Lung (tissue), 11 donors: ENCODE measurements at regions not wholly inside any gene's neighbourhood (a gene's known extent, or its start where the extent isn't known, plus 50 kb on each side); places are given as distances from the start of the nearest gene placed in this dataset.

Experiments used
- ATAC-seq: fragments of 200-7000 bp; cut with Tn5 transposase; one replicate; pipeline ENCODE4 v1.9.1; 2020; ENCODE audit warnings: moderate number of reproducible peaks; ENCODE audit not compliant: insufficient read depth, low FRiP score
- DNase-seq, 3 donors: peaks; one replicate each; pipeline ENCODE4 v3.0.0-alpha.2; 2013 to 2017
- H3K27ac ChIP-seq, 2 donors: one replicate each; pipeline ENCODE4 v1.5.1; 2013; ENCODE audit warnings: mild to moderate bottlenecking in 2 of 2, moderate library complexity in 2 of 2, control low read depth in 1 of 2, inconsistent platforms in 1 of 2, low read depth in 1 of 2, low read length in 1 of 2
- H3K27me3 ChIP-seq, 3 donors: one replicate each; pipeline ENCODE4 v1.5.1; 2013; ENCODE audit warnings: low read length in 2 of 3; ENCODE audit not compliant: control insufficient read depth in 3 of 3, insufficient read depth in 3 of 3
- H3K36me3 ChIP-seq, 4 donors: one replicate each; pipeline ENCODE4 v1.5.1; 2013; ENCODE audit warnings: low read length in 4 of 4, mild to moderate bottlenecking in 1 of 4, moderate library complexity in 1 of 4; ENCODE audit not compliant: control insufficient read depth in 4 of 4, insufficient read depth in 4 of 4
- H3K4me1 ChIP-seq, 5 donors: one replicate each; pipeline ENCODE4 v1.5.1; 2013; ENCODE audit warnings: low read length in 5 of 5, mild to moderate bottlenecking in 2 of 5, moderate library complexity in 1 of 5; ENCODE audit not compliant: control insufficient read depth in 5 of 5, insufficient read depth in 5 of 5
- H3K4me3 ChIP-seq: one replicate; pipeline ENCODE4 v1.5.1; 2013; ENCODE audit warnings: mild to moderate bottlenecking, control low read depth, moderate library complexity
- H3K9ac ChIP-seq, 2 donors: one replicate each; pipeline ENCODE4 v1.5.1; 2013; ENCODE audit warnings: low read length in 2 of 2, control low read depth in 1 of 2; ENCODE audit not compliant: insufficient read depth in 1 of 2
- H3K9me3 ChIP-seq, 4 donors: one replicate each; pipeline ENCODE4 v1.5.1; 2013; ENCODE audit warnings: low read length in 3 of 4, mild to moderate bottlenecking in 1 of 4, moderate library complexity in 1 of 4; ENCODE audit not compliant: control insufficient read depth in 4 of 4, insufficient read depth in 3 of 4
- CTCF ChIP-seq: IDR thresholded peaks from 2 replicates; pipeline ENCODE4 v1.5.1; 2012; ENCODE audit warnings: mild to moderate bottlenecking; ENCODE audit errors: control extremely low read depth, extremely low read depth
- WGBS, 2 donors: extraction: QIAGEN DNeasy Blood & Tissue Kit; methylation state at CpG; one replicate each; pipeline ENCODE4 v1.1.7; 2013; 5-methylcytosine and 5-hydroxymethylcytosine counted together
- donor health status: control.
- donor health status: control.
- donor health status: Bipolar disorder and iron deficiency.
- donor health status: healthy.
- donor health status: DM: yes; HTN: yes; CAD: no.

DNA sequence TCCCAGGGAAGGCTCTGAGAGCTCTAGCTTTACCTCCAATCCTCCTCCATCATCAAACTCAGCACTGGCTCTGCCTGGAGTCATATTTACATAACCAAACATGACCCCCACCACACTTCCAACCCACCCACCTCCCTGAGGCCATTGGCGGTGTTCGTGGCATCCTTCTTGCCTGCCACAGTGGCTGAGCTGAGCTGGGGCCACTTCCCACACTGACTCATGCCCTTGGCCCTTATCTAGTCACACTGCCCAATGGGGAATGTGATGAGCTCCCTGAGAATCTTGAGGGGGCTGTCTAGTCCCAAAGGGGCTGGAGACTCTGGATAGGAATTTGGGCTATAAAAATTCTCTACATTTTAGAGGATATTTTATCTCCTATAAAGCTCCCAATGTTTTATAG lies 230.9 kb upstream of the IRF2BP2 start:
- no peaks in the 10 kb centered on the region for H3K36me3 ChIP-seq
- ATAC-seq (no peak), DNase-seq (no peak)
- peaks cover 0 to 10% (median 4%) of the 10 kb centered on the region in 5 donors for H3K4me1 ChIP-seq
- no peak overlapping the region for H3K9ac ChIP-seq
- TF ChIP-seq CTCF, result no peak
- WGBS, 2 donors, result 81 to 84% methylated on average over 2 of the region's 2 CpGs
- no peaks in the 10 kb centered on the region for H3K27me3 ChIP-seq
- H3K9me3 ChIP-seq, result no peaks in the 10 kb centered on the region
- H3K4me3 ChIP-seq, result no peak overlapping the region
- no peak overlapping the region for H3K27ac ChIP-seq

- DNase-seq, result no peak
- Histone ChIP-seq H3K4me1 (peaks cover 0 to 10% (median 4%) of the 10 kb centered on the region in 5 donors), H3K27me3 (no peaks in the 10 kb centered on the region), H3K36me3 (no peaks in the 10 kb centered on the region), H3K27ac (no peak overlapping the region), H3K9me3 (no peaks in the 10 kb centered on the region), H3K4me3 (no peak overlapping the region), H3K9ac (no peak overlapping the region)
- no peak for TF ChIP-seq CTCF
- 95 to 98% methylated on average over 2 of the region's 2 CpGs for WGBS, 2 donors
- ATAC-seq, result no peak
Measured at GRCh38 chr1:234840253-234840652, 230.3 kb upstream of the IRF2BP2 start.

DNA sequence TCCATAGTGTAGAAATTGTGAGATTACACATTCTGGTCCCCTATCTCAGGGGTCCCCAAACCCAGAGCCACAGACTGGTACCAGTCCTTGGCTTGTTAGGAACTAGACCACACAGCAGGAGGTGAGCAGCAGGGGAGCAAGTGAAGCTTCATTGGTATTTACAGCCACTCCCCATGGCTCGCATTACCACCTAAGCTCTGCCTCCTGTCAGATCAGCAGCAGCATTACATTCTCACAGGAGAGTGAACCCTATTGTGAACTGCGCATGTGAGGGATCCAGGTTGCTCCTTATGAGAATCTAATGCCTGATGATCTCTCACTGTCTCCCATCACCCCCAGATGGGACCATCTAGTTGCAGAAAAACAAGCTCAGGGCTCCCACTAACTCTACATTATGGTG lies 229.7 kb upstream of the IRF2BP2 start:
- no peaks in the 10 kb centered on the region for H3K36me3 ChIP-seq
- H3K9me3 ChIP-seq, result no peaks in the 10 kb centered on the region
- H3K4me3 ChIP-seq, result no peak overlapping the region
- TF ChIP-seq CTCF, result no peak
- 91 to 92% methylated on average over 2 of the region's 2 CpGs for WGBS, 2 donors
- H3K9ac ChIP-seq, result no peak overlapping the region
- DNase-seq, result no peak
- no peak overlapping the region for H3K27ac ChIP-seq
- no peaks in the 10 kb centered on the region for H3K27me3 ChIP-seq
- ATAC-seq, result no peak
- H3K4me1 ChIP-seq, result peaks cover 0 to 10% (median 4%) of the 10 kb centered on the region in 5 donors

DNA sequence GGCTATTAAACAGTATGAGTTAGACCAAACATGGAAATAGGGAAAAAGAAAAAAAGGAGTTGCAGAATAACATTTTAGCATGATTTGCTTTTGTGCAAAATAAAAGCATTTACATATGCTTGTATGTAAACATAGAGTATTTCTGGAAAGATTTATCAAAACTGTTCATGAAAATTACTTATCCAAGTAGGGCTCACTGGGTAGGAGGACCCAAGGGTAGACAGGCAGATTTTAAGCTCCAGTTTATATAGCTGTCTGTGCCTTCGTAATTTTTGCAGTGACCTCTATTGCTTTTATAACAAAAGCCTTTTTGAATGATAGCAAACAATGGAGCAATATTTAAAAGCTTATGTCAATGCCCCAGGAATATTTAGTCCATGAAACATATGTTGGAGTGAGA lies 228.8 kb upstream of the IRF2BP2 start:
- no peak overlapping the region for H3K4me3 ChIP-seq
- ATAC-seq, result no peak
- no peak overlapping the region for H3K27ac ChIP-seq
- no peak for DNase-seq
- H3K9ac ChIP-seq, result no peak overlapping the region
- TF ChIP-seq CTCF, result no peak
- H3K36me3 ChIP-seq, result no peaks in the 10 kb centered on the region
- peaks cover 0 to 11% (median 4%) of the 10 kb centered on the region in 5 donors for H3K4me1 ChIP-seq
- H3K27me3 ChIP-seq, result no peaks in the 10 kb centered on the region
- WGBS, 2 donors, result 96 to 97% methylated on average over 1 of the region's 1 CpG
- H3K9me3 ChIP-seq, result no peaks in the 10 kb centered on the region
